GM23248 (cell line): ENCODE measurements at regions not wholly inside any gene's neighbourhood (a gene's known extent, or its start where the extent isn't known, plus 50 kb on each side); places are given as distances from the start of the nearest gene placed in this dataset.
"Not testable (repeated sequence)": the region's sequence is repeated elsewhere in the genome, so short reads cannot be mapped to it uniquely, and the experiment has no call there.

Source experiments
- DNase-seq: peaks from one replicate; pipeline ENCODE4 v3.0.0-alpha.2; 2015
- H2AFZ ChIP-seq: fragments of 200-600 bp; sonication (generic); 2 replicates; pipeline ENCODE4 v1.6.1; 2016; ENCODE audit warnings: antibody characterized with exemption
- H3F3A ChIP-seq: fragments of 200-600 bp; sonication (generic); 2 replicates; pipeline ENCODE4 v1.6.1; 2016; ENCODE audit warnings: mild to moderate bottlenecking, antibody characterized with exemption, mixed run types; ENCODE audit not compliant: insufficient read depth
- H3K27ac ChIP-seq: fragments of 200-600 bp; sonication (generic); 2 replicates; pipeline ENCODE4 v1.5.1; 2016; ENCODE audit warnings: mild to moderate bottlenecking
- H3K27me3 ChIP-seq: fragments of 200-600 bp; sonication (generic); replicated peaks from 2 replicates; pipeline ENCODE4 v1.6.1; 2016; ENCODE audit warnings: mild to moderate bottlenecking; ENCODE audit not compliant: insufficient read depth
- H3K36me3 ChIP-seq: fragments of 200-600 bp; sonication (generic); 2 replicates; pipeline ENCODE4 v1.6.1; 2016; ENCODE audit warnings: low read depth, mild to moderate bottlenecking
- H3K4me1 ChIP-seq: fragments of 200-600 bp; sonication (generic); 2 replicates; pipeline ENCODE4 v1.6.1; 2016; ENCODE audit warnings: mild to moderate bottlenecking; ENCODE audit not compliant: insufficient read depth
- H3K4me2 ChIP-seq: fragments of 200-600 bp; sonication (generic); one replicate; pipeline ENCODE4 v1.6.1; 2016; ENCODE audit warnings: mild to moderate bottlenecking; ENCODE audit not compliant: unreplicated experiment
- H3K4me3 ChIP-seq: fragments of 200-600 bp; sonication (generic); 2 replicates; pipeline ENCODE4 v1.5.1; 2016; ENCODE audit warnings: mild to moderate bottlenecking
- H3K79me2 ChIP-seq: fragments of 200-600 bp; sonication (generic); 2 replicates; pipeline ENCODE4 v1.6.1; 2016; ENCODE audit warnings: mild to moderate bottlenecking; ENCODE audit not compliant: insufficient read depth
- H3K9ac ChIP-seq: fragments of 200-600 bp; sonication (generic); 2 replicates; pipeline ENCODE4 v1.6.1; 2016; ENCODE audit warnings: mild to moderate bottlenecking
- H3K9me2 ChIP-seq: fragments of 200-600 bp; sonication (generic); 2 replicates; pipeline ENCODE4 v1.6.1; 2016; ENCODE audit warnings: mixed run types, mild to moderate bottlenecking, moderate library complexity; ENCODE audit not compliant: insufficient read depth
- H3K9me3 ChIP-seq: fragments of 200-600 bp; sonication (generic); one replicate; pipeline ENCODE4 v1.6.1; 2017; ENCODE audit warnings: low read depth
- H4K20me1 ChIP-seq: fragments of 200-600 bp; sonication (generic); 2 replicates; pipeline ENCODE4 v1.6.0; 2016; ENCODE audit not compliant: insufficient read depth
- EZH2 ChIP-seq: fragments of 200-600 bp; sonication (generic); IDR thresholded peaks from 2 replicates; pipeline ENCODE4 v1.6.1; 2018; ENCODE audit warnings: antibody characterized with exemption, mild to moderate bottlenecking; ENCODE audit not compliant: insufficient read depth, poor library complexity, severe bottlenecking
- EZH2phosphoT487 ChIP-seq: fragments of 200-600 bp; sonication (generic); IDR thresholded peaks from 2 replicates; pipeline ENCODE4 v1.6.1; 2018; ENCODE audit warnings: antibody characterized with exemption, moderate library complexity, mild to moderate bottlenecking, low read depth; ENCODE audit not compliant: insufficient read depth
- WGBS, 2 experiments: methylation state at CpG; one replicate each; pipeline ENCODE4 v1.1.6; 2015 to 2017; ENCODE audit warnings: low lambda C conversion rate in 2 of 2, low coverage in 1 of 2; ENCODE audit errors: missing lambda C conversion rate in 2 of 2; 5-methylcytosine and 5-hydroxymethylcytosine counted together
- in situ Hi-C: fragments of 300-500 bp; cut with MboI; formaldehyde crosslinking; loops from 2 replicates; pipeline ENCODE4 v1.15.0; 2020

DNA sequence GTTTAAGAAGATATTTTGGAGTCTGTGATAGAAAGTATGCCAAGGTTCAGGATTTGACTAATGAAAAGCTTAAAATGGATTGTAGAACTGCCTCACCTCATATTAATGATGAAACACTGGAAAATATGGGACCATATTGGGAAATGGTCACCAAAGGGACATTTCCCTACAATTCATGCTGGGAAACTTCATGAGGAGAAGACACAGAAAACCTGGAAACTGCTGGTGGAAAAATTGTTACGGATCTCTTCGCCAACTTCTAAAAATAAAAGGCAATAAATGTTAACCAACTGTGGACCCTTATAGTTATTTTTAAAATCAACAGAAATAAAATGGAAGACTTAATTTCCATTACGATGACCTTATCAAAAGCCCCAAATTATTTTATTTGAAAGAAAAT, 97.6 kb upstream of the FRMD4B start:
- Histone ChIP-seq H3K9me3 (no peaks in the 10 kb centered on the region), H2AFZ (no peak overlapping the region), H3K4me3 (no peak overlapping the region), H3K36me3 (no peaks in the 10 kb centered on the region), H3K4me2 (no peak overlapping the region), H3K79me2 (no peaks in the 10 kb centered on the region), H3F3A (no peaks in the 10 kb centered on the region), H3K4me1 (no peaks in the 10 kb centered on the region), H3K9ac (no peak overlapping the region), H3K9me2 (no peaks in the 10 kb centered on the region), H4K20me1 (no peaks in the 10 kb centered on the region), H3K27me3 (peaks cover 15% of the 10 kb centered on the region), H3K27ac (no peak overlapping the region)
- DNase-seq: no peak
- TF ChIP-seq EZH2phosphoT487 (no peak), EZH2 (no peak)
- in situ Hi-C loops: no loop called here
- WGBS, 2 experiments: 48 to 54% methylated on average over 3 of the region's 3 CpGs

DNA sequence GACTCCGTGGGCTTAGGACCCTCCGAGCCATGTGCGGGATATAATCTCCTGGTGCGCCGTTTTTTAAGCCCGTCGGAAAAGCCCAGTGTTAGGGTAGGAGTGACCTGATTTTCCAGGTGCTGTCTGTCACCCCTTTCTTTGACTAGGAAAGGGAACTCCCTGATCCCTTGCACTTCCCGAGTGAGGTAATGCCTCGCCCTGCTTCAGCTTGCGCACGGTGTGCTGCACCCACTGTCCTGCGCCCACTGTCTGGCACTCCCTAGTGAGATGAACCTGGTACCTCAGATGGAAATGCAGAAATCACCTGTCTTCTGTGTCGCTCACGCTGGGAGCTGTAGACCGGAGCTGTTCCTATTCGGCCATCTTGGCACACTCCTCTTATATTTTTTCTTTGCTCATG, 95.1 kb upstream of the FRMD4B start:
- H4K20me1 ChIP-seq, H3K36me3 ChIP-seq, H3K27ac ChIP-seq, H2AFZ ChIP-seq, H3F3A ChIP-seq, H3K79me2 ChIP-seq, H3K9ac ChIP-seq, in situ Hi-C loops, DNase-seq, H3K4me2 ChIP-seq, H3K4me1 ChIP-seq, H3K9me2 ChIP-seq, H3K27me3 ChIP-seq, H3K4me3 ChIP-seq, H3K9me3 ChIP-seq: not testable (repeated sequence)
- WGBS, 2 experiments: 71% methylated on average over 14 to 16 of the region's 16 CpGs

DNA sequence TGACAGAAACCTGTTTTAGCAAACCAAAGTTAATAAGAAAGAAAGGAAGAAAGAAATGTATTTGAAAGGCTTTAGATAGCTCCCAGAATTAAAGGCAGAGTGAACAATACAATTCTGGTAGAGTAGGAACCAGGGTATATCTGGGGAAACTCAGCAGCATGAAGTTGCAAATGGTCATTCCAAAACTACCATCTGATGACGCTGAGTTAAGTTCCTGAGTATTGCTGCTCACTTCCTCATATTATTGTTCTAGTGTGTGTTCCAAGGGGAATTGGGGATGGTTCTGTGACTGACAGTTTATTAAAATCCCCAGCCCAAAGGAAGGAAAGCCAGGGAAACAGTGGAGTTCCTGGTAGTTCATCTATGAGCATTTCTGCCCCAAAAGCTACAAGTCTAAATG, 88.3 kb upstream of the FRMD4B start:
- Histone ChIP-seq H3K9me2 (no peaks in the 10 kb centered on the region), H3K27me3 (peaks cover 6% of the 10 kb centered on the region), H3K4me3 (no peak overlapping the region), H3K9ac (no peak overlapping the region), H4K20me1 (no peaks in the 10 kb centered on the region), H3K4me2 (no peak overlapping the region), H3K79me2 (no peaks in the 10 kb centered on the region), H2AFZ (no peak overlapping the region), H3K36me3 (no peaks in the 10 kb centered on the region), H3K9me3 (no peaks in the 10 kb centered on the region), H3F3A (no peaks in the 10 kb centered on the region), H3K27ac (no peak overlapping the region), H3K4me1 (no peaks in the 10 kb centered on the region)
- no peak for DNase-seq
- TF ChIP-seq EZH2 (no peak), EZH2phosphoT487 (no peak)
- WGBS, 2 experiments: 62 to 75% methylated on average over 1 of the region's 1 CpG
- in situ Hi-C loops: no loop called here

DNA sequence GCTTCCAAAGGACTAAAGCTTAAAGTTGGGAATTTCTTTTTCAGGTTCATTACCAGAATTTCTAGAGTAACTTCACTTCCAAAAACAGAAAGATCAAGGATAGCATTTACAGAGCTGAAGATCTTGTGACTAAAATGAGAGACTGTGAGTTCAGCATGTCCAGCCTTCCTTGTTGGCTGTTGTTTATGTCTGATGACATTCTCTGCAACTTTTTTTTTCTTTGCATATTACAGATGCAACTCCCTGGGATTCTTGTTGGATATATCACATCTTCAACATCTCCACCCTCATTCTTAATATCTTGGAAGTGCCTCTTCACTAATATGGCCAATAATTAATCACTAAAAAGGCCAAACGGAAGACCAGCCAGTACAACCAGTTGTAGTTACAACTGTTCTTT, 86.2 kb upstream of the FRMD4B start:
- Histone ChIP-seq H3K4me1 (no peaks in the 10 kb centered on the region), H2AFZ (no peak overlapping the region), H3K27ac (no peak overlapping the region), H3F3A (no peaks in the 10 kb centered on the region), H3K27me3 (peaks cover 6% of the 10 kb centered on the region), H3K36me3 (no peaks in the 10 kb centered on the region), H3K4me3 (no peak overlapping the region), H4K20me1 (no peaks in the 10 kb centered on the region), H3K4me2 (no peak overlapping the region), H3K9me3 (no peaks in the 10 kb centered on the region), H3K79me2 (no peaks in the 10 kb centered on the region), H3K9ac (no peak overlapping the region), H3K9me2 (no peaks in the 10 kb centered on the region)
- 19 to 54% methylated on average over 1 of the region's 1 CpG for WGBS, 2 experiments
- no peak for DNase-seq
- in situ Hi-C loops: no loop called here
- TF ChIP-seq EZH2 (no peak), EZH2phosphoT487 (no peak)

DNA sequence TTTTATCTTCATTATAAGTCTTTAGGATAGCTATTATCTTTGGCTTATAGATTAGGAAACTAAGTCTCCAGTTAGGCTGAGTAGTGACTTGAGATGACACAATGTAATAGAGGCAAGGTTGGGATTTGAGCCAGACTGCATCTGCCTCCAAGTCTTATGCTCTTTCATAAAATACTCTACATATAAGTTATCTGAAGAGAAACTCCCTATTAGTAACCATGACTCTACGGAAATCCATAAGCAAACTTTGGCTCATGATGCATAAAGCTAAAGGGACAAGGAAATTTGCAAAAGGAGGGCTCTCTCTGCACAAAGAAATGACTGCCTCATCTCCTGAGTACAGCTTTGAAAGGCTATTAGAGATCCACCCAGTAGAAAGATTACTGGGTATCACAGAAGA, 77.6 kb upstream of the FRMD4B start:
- Histone ChIP-seq H3K4me1 (no peaks in the 10 kb centered on the region), H3F3A (no peaks in the 10 kb centered on the region), H3K27me3 (no peaks in the 10 kb centered on the region), H3K9ac (no peak overlapping the region), H3K4me2 (no peak overlapping the region), H4K20me1 (no peaks in the 10 kb centered on the region), H3K4me3 (no peak overlapping the region), H3K27ac (no peak overlapping the region), H3K9me3 (no peaks in the 10 kb centered on the region), H2AFZ (no peak overlapping the region), H3K79me2 (no peaks in the 10 kb centered on the region), H3K36me3 (no peaks in the 10 kb centered on the region), H3K9me2 (no peaks in the 10 kb centered on the region)
- no peak for DNase-seq
- in situ Hi-C loops: no loop called here
- TF ChIP-seq EZH2: no peak
- no peak for TF ChIP-seq EZH2phosphoT487
- WGBS, 2 experiments: 47 to 58% methylated on average over 1 of the region's 1 CpG
